KBM-7 (cell line): ENCODE measurements at regions not wholly inside any gene's neighbourhood (a gene's known extent, or its start where the extent isn't known, plus 50 kb on each side); places are given as distances from the start of the nearest gene placed in this dataset.

Experiments used
- DNase-seq: peaks from one replicate; pipeline ENCODE4 v3.0.0-alpha.2; 2015
- in situ Hi-C: fragments of 300-500 bp; cut with MboI; formaldehyde crosslinking; loops from 2 replicates; pipeline ENCODE4 v1.14.3; 2020; ENCODE audit warnings: low sequenced_read_pairs, low pct_unique_long_range_greater_than_20kb, mixed read lengths

DNA sequence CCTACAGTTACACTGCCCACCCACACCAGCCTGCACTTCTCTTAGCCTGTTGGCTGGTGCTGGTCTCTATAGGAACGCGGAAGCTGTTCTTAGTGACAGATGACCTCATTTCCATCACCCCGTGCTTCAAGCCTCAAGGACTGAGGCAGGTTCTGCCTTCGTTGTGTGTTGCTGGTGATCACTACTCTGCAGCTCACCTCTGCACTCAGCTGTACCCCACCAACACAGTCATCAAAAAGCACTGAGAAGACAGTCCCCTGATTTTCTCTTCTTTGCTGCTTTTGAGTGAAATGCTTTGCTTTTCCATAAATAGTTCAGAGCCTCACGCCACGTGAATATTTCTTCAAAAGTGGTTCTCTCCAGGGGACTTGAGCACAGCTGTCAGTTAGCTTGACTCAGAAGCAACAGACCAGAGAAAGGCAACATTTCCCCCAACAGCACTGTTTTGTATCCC lies 225.7 kb upstream of the CCDC150 start:
- in situ Hi-C loops, result no loop called here

DNA sequence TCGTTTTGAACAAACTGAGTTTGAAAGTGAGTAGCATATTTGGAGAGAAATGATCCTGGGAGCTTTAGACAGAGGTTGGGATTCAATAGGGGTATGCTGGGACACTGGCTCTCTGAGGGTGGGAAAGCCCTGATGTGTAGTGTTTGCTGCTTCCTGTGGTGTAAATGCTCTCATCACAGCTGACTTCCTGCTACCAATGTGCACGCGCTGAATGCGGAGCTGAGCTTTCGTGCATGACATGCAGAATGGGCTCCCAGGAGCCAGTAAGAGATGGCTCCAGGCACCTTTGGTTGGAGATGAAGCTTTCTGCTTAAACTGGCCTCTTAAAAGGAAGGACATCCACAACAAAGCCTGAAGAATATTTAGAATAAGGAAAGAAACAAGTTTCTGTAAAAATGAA lies 224.1 kb upstream of the CCDC150 start:
- no peak for DNase-seq
- in situ Hi-C loops, result no loop called here

More for the DNA sequence above, 225.7 kb upstream of the CCDC150 start:
- no peak for DNase-seq

DNA sequence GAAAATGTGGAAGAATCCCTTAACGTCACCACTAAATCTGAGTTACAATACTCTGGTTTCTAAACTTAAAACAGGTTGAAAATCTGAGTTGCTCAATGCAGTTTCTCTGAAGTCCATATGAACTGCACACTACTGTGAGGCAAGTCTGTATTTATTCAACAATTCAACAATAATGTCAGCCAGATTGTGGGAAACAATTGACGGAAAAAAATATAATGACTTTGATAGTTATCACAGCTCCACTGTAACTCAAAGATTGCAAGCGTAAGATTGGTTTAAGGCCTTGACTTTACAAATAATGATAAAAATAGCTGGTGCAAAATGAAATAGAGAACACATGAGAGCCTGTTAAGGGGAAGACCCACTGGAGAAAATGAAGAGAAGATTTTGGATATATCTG lies 219.4 kb upstream of the CCDC150 start:
- DNase-seq, result no peak
- in situ Hi-C loops, result no loop called here

DNA sequence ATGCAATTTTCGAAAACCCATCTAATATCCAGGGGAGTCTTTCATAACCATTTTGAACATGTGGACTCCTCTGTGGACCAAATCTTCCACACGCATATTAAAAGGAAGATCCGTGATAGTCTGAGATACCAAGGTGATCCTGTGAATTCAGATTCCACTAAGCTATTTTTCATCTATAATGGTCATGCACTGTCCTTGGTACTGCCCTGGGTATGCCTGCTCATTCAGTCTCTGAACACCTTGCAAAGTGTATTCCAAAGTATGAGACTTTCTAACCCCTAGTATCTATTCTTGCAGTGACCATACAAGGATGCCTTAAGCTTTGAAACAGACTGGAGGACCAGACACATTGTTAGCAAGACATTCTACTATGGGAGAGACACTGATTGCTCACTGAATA lies 217.6 kb upstream of the CCDC150 start:
- DNase-seq, result no peak
- in situ Hi-C loops, result no loop called here

DNA sequence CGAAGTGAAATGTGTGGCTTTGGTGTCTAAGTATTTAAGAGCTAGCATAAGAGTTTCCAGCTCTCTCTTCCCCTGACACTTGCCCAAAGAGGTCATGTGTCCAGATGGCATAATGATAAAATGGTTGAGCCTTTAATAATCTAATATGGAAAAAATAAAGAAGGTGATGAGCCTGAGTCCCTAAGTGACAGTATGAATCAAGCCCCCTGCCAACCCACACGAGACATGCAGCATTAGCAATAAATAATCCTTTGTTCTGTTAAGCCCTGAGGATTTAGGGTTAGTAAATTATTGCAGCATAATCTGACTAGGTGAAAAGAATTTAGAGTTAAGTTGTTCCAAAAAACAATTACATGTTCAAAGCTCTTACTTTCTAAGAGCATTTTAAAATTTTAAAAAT lies 217.2 kb upstream of the CCDC150 start:
- in situ Hi-C loops, result no loop called here
- DNase-seq, result no peak

DNA sequence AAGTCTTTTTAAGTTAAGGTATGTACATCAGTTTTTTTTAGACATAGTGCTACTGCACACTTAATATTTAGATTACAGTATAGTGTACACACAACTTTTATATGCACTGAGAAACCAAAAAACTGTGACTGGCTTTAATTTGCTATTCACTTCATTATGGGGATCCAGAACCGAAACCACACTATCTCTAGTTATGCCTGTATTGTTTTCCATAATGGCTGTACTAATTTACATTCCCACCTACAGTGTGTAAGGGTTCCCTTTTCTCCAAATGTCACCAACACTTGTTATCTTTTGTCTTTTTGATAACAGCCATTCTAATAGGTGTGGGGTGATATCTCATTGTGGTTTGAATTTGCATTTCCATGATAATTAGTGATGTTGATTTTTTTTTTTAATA lies 213.4 kb upstream of the CCDC150 start:
- no peak for DNase-seq
- in situ Hi-C loops, result no loop called here

DNA sequence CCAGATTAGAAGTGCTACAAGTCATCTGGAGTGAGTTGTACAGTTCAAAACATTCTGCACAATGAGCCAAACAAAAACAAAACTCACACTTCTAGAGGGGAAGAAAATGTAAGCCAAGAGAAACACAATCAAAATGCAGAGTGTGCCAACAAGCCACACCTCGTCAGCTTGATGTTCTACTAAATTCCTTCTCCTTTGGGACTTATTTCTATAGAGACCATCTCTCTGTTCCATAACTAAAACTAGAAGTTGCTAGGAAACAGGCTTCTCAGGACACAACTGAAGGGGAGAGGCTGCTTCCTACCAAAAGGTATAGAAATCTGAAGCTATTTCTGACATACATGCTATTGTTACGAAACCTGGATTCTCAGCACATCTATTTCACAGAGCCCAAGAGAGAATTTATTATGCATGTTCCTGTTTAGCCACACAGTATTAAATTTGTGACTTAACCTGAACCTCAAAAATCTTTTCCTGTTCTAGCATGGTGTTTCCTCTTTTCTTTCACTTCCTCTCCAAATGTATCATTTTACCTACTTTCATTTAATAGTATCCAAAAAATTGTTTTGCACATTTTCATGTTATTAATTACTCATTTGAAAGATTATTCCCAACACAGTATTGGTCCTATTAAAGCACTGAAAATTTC lies 211.4 kb upstream of the CCDC150 start:
- DNase-seq, result peak; percentile 24
- in situ Hi-C loops, result no loop called here

DNA sequence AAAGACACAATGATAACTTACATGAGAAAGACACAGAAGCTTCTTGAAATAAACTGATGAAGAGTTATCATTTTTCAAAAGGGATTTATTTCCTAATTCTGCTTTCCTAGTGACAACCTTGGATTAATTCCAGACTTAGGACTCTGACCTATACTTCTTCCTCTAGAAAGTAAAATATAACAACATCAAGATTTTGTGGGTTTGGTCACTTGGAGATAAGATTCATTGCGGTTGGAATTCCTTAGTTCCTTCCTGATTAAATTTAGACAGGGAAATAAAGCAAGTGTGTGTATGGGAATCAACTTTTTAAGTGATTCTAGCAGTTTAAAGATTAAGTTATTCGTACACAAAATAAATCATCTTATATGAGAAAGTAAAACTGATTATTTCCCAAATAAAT lies 208.4 kb upstream of the CCDC150 start:
- in situ Hi-C loops, result no loop called here
- no peak for DNase-seq

DNA sequence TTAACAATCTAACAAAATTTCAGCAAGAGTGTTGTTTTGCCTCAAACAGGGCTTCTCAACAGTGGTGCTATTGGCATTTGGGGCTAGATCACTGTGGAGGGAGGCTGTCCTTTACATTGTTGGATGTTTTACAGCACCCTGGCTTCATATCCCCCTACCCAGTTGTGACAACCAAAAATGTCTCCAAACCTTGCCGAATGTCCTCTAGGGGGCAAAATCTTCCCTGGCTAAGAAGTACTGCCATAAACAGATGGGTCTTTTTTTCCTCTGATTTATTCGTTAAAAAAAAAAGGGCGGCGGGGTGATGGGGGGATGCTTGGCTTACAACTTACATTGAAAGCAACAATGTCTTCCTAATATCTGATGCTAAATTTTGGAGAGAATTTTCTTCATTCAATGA lies 207.6 kb upstream of the CCDC150 start:
- DNase-seq, result no peak
- in situ Hi-C loops, result no loop called here

DNA sequence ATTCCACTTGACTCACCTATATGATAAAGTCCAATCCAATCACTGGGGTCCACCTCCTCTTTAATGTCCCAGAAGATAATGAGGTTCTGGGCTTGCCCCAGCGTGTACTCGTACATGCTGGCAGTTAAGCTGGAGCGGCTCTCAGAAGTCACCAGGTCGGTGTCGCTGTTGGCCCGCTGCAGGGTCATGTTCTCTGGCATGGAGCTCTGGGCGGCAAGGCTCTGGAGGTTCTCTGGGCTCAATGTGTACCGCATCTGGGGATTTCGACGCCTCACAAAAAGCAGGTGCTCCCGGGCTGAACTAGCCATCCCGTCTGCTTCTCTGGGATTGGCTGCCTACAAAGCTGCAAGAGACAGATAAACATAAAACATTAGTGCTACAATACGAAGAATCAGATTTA lies 206.4 kb upstream of the CCDC150 start:
- in situ Hi-C loops, result no loop called here
- DNase-seq, result no peak

DNA sequence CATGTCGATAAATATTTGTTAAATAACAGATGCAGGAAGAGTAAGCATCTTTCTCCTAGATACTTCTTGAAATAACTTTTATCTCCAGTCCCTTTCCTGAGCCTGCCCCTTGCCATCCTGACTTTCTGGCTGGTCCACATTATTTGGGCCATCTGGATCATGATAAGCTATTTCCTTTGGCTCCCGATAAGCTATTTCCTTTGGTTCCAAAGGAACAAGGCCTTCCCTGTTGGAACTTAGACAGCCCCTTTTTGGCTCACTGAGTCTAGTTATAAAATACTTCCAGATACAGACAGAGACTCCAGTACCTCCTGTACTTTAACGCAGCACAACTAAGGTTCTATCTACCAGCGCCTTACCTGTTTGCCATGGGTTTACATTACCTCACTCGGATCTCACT lies 205.3 kb upstream of the CCDC150 start:
- in situ Hi-C loops, result no loop called here
- no peak for DNase-seq

DNA sequence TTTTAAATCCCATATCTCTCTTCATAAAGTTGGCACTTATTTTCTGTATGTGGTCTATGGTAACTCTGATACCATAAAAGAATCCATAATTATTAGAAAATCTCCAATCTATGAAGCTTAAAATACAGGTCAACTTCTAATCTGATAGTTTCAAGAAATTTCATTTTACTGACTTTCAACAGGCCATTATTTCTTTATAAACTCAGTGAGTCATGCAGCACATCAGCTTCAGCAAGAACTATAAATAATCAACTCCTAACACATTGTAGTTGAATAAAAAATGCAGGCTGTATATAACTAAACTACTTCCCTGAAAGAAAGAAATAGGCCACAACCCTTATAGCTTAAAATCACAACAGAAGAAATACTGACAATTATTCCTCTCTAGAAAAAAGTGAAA lies 204.3 kb upstream of the CCDC150 start:
- in situ Hi-C loops, result no loop called here
- no peak for DNase-seq

DNA sequence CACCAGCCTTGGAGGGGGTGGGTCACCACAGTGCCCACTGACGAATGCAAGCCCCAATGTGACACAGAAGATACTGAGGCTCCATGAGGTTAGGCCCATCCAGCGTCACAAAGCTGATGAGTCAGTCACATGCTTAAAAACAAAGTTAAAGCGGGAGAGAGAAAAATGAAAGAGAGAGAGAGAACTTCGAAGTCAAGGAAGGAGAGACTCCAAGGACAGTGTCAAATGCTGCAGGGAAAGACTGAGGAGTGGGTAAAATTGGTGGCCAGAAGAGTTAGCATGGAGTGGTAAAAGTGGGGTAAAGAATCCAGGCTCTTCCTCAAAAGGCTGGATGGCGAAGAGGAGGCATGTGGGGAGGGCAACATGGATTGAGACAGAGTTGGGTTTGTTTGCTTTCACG lies 201.9 kb upstream of the CCDC150 start:
- in situ Hi-C loops, result no loop called here
- DNase-seq, result no peak

DNA sequence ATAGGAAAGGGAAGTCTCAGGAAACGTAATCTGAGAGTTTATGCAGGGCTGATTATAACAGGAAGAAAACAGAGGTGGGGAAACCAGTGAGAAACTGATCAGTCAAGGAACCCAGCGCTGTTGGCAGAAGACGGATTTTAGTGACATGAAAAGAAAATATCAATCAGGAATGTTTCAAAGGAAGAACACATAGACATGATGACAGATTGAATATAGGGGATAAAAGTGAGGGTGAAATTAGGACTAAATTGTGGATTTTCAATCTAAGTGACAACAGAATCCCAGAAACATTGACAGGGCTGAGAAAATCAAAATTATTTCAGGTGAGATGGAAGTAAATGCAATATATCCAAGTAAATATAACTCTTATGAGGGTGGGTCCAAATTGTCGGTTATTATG lies 199.8 kb upstream of the CCDC150 start:
- in situ Hi-C loops, result no loop called here
- no peak for DNase-seq

DNA sequence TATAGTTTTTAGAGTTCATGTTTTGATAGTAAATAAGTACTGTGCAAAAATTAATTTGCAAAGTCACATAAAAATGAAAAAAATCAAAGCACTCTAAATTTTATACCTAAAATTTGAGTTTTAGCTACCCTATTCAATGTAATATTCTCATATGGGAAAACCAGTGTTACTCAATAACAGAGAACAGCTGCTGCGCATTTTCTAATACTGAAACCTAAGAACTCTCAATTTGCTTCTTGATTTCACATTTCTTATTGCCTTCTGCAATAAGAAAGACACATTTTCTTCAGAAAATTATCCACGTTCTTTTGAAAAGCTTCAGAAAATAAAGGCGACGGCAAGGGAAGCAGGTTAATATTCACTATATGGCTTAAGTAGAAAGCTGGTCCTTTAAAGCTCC lies 199.1 kb upstream of the CCDC150 start:
- in situ Hi-C loops, result no loop called here
- DNase-seq, result no peak

DNA sequence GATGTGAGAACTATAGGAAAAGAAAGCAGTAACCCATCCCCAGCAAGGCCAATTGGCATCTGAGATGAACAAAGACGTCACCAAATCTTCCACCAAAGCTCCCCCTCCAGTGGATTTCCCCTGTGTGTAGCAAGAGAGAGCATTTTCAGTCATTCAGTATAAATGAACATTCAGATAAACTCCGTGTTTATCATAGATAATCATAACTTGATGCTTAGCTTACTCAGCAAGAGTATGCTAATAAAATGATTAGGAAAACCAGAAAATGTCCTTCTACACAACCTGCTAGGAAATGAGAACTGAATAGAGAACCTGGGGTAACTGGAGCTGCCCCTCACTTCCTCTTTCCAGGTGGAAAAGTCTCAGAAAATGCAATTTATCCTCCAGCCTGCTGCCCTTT lies 198.0 kb upstream of the CCDC150 start:
- in situ Hi-C loops, result no loop called here
- DNase-seq, result peak; percentile 9

DNA sequence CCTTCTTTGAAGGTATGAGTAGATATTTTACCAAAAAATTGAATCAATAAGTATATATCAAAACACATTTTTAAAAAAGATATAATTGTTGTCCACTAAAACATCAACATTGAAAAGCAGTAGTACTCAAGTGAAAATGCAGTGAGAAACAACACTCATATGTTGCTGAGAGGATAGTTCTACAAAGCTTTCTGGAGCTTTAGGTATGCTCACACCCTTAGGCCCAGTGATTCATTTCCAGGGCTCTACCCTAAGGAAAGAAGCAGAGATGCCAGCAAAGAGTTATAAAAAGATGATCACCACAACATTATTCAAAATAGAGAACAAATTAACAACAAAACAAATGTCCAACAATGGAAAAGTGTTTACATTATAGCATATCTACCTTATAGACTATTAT lies 197.3 kb upstream of the CCDC150 start:
- in situ Hi-C loops, result no loop called here
- DNase-seq, result no peak

DNA sequence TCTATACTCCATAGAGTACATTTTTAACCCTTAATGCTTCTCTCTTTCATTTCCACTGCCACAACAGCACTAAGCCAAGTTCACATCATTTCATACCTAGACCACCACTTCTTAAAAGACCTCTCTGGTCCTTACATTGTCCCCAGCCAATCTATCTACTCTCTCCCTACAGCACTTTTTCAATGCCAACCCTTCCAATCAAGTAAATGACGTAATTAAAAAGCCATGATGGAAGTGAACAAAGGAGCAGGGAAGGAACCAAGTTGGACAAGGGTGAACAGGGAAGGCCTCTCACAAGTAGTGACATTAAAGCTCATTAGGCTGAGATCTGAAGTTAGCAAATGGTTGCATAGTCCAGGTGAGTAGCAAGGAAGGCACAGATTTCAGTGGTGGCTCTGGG lies 195.1 kb upstream of the CCDC150 start:
- no peak for DNase-seq
- in situ Hi-C loops, result no loop called here

DNA sequence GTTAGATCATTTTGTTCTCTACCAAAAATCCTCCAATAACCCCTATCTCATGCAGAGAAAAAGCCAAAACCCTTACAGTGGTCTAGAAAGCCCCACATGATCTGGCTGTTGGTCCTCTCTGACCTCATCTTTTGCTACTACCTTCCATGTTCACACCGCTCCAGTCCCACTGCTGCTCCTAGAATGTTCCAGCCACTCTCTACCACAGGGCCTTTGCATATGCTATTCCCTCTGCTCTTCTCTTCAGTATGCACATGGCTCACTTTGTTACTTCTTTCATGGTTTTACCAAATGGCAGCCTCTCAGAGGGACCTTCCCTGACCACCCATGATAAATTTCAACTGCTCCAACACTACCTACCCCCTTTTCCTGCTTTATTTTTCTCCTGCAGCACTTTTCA lies 193.5 kb upstream of the CCDC150 start:
- in situ Hi-C loops, result no loop called here
- DNase-seq, result no peak

DNA sequence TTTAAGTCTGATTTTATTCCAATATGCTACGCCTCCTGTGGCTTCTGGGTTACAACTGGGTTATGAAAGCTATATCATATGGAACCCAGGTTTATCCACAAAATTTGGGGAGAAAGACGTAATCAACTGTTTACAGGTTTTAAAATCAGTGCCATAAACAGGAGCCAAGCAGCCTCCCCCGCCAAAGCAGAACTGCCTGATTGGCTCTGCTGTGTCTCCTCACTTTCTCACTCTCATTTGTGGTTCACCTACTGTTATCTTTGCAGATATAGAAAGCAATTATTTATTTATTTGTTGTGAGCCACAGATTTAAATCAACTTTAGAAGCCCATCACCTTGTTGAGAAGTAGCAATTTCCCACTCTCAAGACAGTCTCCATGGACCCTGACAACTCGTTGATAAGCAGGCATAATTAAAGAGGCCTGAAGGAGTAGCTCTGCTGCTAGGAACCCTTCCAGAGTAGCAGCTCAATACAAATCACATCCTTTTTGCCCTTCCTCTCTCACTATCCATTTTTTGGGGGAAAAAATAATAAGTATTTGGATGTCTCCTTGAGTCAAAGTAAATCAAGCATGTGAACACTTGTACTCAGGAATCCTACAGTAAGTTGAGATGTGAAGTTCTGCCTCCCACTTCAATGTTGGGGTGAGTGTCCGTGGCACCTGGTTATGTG lies 191.0 kb upstream of the CCDC150 start:
- in situ Hi-C loops, result no loop called here
- DNase-seq, result no peak

DNA sequence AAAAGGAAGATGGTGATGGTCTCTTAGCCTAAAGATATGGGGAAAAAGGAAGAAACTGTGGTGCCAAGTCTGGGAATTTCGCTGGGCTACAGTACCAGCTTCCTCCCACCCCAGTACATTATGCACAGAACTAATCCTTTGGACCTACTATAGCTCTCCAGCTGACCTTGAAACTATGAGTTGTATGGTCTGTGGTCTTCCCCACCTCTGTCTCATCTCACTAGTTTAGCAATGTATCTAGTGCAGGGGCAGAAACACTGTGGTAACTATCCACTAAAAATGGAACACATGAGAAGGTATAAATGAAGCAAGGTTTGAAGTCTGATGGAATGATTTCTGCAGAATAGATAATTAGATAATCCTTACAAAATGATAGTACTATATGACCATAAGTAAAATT lies 190.4 kb upstream of the CCDC150 start:
- in situ Hi-C loops, result no loop called here
- DNase-seq, result no peak
